ENCODE measurements at regions not wholly inside any gene's neighbourhood (a gene's known extent, or its start where the extent isn't known, plus 50 kb on each side); places are given as distances from the start of the nearest gene placed in this dataset.

GRCh38 chr11:119906376-119906775 lies 177.4 kb upstream of the NECTIN1 start:
- no peak for DNase-seq (ENCODE audit: low spot score)

DNA sequence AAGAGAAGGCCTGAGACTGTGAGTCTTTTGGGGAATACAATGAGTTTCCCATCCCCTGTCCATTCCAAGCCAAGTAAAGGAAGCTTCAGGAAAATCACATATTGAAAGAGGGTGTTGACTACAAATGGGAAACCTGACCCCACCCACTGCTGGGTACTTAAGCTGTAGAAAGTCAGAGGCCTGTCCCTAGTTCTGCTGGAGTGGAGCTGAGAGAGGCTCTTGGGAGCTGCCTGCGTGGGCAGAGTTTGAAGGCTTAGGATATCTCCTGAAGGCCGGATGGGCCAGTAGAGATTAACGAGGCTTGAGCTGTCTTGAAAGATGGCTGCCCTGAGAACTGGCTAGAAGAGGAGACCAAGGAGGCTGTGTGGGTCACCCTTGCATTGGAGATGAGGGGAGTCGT lies 176.2 kb upstream of the NECTIN1 start:
- no peak for DNase-seq (ENCODE audit: low spot score)

DNA sequence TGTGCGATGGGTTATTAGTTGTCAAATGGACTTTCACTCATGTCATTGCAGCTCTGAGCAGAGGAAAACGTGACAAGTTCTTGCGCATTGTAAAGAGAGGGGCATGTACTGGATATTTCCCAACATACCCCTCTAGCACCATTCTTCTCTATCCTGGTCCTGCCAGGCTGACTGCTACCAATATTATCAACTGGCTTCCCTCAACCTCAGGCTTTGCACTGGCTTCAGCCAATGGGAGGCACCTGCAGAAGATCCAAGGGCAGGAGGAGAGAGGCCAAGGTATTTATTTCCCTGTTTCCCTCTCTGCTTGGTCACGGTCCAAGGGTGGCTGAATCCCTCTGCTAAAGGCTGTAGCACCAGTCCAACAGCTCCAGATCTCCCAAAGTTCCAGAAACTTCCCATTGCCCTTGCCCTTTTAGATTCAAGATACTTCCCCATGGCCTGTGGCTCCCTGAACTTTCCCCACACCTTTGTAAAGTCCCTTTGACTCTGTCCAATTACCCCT lies 175.6 kb upstream of the NECTIN1 start:
- no peak for DNase-seq (ENCODE audit: low spot score)

DNA sequence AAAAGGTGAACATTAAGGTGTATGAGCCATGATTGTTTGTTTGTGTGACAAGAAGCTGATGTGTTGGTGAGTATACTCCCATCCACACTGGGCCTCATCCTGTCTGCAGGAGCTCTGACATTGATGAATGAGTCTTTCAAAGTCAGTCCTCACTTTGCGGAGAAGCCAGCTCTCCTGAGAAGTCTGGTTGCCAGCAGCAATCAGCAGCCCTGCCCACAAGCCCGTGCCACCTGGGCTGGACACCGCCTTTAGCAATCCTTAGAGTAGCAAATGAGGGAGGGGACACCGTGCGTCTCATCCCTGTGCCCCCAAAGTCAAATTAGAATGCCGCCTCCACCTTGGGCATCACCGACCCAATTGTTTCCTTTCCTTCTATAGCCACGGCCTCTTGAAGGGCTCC lies 174.8 kb upstream of the NECTIN1 start:
- DNase-seq (ENCODE audit: low spot score) = no peak

DNA sequence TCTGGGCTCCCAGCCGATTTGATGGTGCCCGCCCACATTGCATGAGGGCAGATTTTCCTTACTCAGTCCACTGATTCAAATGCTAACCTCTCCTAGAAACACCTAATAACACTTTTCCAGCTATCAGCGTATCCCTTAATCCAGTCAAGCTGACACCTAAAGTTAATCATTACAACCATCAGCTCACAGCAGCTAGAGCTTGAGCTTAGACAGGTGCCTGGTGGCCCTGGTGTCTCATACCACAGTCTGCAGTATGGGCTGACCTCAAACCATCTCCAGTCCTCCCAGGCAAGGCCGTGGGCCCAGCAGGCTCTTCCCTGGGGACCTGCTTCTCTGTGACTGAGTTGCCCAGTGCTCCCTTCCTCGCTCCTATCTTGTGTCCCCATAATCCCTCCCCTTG lies 174.4 kb upstream of the NECTIN1 start:
- no peak for DNase-seq (ENCODE audit: low spot score)

DNA sequence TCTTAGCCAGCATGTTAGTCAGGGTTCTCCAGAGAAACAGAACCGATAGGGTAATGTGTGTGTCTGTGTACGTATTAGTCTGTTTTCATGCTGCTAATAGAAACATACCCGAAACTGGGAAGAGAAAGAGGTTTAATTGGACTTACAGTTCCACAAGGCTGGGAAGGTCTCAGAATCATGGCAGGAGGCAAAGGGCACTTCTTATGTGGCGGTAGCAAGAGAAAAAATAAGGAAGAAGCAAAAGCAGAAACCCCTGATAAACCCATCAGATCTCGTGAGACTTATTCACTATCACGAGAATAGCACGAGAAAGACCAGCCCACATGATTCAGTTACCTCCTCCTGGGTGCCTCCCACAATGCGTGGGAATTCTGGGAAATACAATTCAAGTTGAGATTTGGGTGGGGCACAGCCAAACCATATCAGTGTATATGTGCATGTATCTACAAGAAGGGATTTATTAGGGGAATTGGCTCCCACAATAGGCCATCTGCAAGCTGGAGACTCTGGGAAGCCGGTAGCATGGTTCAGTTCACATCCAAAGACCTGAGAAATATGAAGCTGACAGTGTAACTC lies 173.7 kb upstream of the NECTIN1 start:
- no peak for DNase-seq (ENCODE audit: low spot score)

DNA sequence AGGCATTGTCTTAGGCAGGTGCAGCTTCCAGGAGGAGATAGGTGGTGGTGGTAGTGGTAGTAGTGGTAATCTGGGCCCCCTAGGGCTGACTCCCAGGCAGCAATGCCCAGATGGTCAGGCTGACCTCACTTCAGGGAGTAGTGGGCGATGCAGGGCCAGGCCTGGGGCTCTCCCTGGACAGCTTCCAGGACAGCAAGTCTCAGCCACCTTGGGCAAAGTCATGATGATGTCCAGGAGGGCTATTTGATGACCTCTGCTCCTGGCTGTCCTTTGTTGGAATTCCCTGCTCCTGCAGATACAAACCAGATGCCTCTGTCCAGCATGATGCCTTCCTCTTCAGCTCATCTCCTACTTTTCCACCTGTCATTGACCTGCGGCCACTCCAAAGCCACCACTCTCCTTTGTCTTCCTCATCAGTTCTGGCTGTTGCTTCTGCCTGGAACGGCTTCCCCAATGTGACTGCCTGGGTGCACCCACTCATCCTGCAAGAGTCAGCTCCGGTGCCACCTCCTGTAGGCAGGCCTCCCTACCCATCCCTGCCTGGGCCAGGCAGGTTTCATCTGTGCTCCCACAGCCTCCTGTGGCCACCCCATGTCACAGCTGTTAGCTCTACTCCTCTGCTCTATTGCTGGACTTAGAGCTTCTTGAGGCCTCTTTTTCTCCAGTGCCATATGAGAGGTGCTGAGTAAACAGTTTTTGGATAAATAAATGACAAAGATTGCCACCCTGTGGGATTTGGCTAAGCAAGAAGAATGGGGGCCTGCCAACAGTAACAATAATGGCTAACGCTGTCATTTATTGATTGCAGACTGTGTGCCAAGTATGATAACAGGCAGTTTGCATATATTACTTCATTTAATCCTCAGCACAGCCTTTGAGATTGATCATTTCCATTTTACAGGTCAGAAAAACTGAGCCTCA lies 172.9 kb upstream of the NECTIN1 start:
- DNase-seq (ENCODE audit: low spot score) = no peak

GRCh38 chr11:119899997-119900396 lies 171.0 kb upstream of the NECTIN1 start:
- DNase-seq (ENCODE audit: low spot score) = no peak

GRCh38 chr11:119897576-119897975 lies 168.6 kb upstream of the NECTIN1 start:
- DNase-seq (ENCODE audit: low spot score) = no peak

DNA sequence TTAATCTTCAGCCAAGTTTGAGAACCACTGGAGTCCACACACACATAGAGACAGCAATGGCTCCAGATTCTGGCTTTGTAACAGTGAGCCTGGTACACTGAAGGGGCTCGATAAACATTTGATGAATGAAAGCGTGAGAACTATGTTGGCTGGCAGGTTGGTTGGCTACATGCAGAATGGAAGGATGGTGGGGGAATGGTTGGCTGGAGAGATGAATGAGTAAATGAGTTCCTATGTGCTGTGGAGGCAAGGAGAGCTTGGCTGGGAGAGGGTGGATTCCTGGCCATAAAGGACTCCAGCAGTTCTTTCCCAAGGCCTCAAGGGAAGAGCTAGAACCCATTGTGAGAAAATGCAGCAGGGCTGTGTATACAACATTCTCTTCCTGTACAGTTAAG lies 168.0 kb upstream of the NECTIN1 start:
- DNase-seq (ENCODE audit: low spot score) = no peak

- no peak for DNase-seq (ENCODE audit: low spot score)
Observed at GRCh38 chr11:119896387-119897045, 167.5 kb upstream of the NECTIN1 start.

- DNase-seq (ENCODE audit: low spot score) = no peak
Observed at GRCh38 chr11:119895981-119896380, 167.0 kb upstream of the NECTIN1 start.

DNA sequence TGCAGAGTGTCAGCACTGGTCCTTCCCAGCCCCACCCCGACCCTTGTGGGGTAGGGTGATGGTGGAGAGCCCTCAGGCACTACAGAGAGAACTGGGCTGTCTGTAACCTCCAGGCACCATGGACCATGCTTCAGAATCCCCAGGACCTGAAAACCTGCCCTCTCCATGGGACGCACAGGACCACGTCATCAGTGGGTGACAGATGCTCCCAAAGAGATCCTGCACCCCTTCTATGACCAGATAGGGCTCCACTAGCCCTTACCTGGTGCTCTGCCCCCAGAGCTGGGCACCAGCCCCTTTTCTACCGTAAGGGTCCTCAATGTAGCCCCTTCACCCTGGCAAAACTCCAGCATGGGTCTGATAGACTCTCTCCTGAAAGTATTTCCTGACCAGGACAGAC lies 165.9 kb upstream of the NECTIN1 start:
- DNase-seq (ENCODE audit: low spot score) = no peak

- no peak for DNase-seq (ENCODE audit: low spot score)
Observed at GRCh38 chr11:119892311-119892808, 163.4 kb upstream of the NECTIN1 start.

- no peak for DNase-seq (ENCODE audit: low spot score)
Observed at GRCh38 chr11:119891055-119891768, 162.2 kb upstream of the NECTIN1 start.

DNA sequence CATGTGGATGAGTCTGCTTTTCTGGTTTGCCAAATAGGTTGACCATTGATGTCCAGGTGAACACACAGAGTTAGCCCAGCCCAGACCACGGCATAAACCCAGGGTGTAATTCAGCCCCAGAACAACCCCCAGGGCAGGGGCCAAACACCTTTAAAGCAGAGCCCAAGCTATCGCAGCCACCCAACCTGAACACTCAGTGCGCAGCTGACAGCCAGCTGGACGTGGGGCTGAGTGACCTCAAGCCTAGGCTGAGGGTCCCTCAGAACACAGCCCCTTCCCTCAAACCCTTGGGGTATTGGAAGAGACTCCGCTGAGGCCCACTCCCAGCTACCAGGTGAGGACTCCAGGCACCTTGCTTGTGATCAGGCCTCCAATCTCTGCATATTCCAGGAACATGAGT lies 161.5 kb upstream of the NECTIN1 start:
- DNase-seq (ENCODE audit: low spot score) = no peak

- no peak for DNase-seq (ENCODE audit: low spot score)
Observed at GRCh38 chr11:119889728-119890280, 160.8 kb upstream of the NECTIN1 start.

DNA sequence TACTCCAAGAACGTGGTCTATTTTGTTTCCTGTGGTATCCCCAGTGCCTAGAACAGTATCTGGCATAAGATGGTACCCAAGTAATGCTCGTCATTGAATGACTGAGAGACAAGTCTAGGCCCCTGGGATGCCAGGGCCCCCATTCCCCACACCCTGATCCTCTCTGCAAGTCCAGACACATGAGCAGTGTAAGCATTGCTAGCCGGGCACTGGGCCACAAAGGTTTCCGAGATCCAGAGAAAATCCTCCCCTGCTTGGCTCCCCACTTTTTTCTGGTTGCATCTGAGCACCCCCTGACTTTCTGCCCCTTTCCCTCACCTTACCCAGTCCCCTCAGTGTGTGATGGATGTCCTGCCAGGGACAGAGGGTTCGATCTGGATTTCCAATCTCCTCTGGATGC lies 160.1 kb upstream of the NECTIN1 start:
- no peak for DNase-seq (ENCODE audit: low spot score)

GRCh38 chr11:119888119-119888518 lies 159.1 kb upstream of the NECTIN1 start:
- DNase-seq (ENCODE audit: low spot score) = no peak

GRCh38 chr11:119886667-119887230 lies 157.7 kb upstream of the NECTIN1 start:
- no peak for DNase-seq (ENCODE audit: low spot score)

- no peak for DNase-seq (ENCODE audit: low spot score)
Observed at GRCh38 chr11:119885861-119886567, 157.0 kb upstream of the NECTIN1 start.

Measured in GM03348 (cell line).